Activated naive CD8-positive, alpha-beta T cell treated with anti-CD3 and anti-CD28 coated beads, Interleukin-2, amount 10 ng/mL, durations not matched to agents 7 days and 5 days (primary cell): ENCODE measurements at regions not wholly inside any gene's neighbourhood (a gene's known extent, or its start where the extent isn't known, plus 50 kb on each side); places are given as distances from the start of the nearest gene placed in this dataset.
"Not testable (repeated sequence)": the region's sequence is repeated elsewhere in the genome, so short reads cannot be mapped to it uniquely, and the experiment has no call there.

Experiments used
- ATAC-seq: fragments of 150-1000 bp; cut with Tn5 transposase; one replicate; pipeline ENCODE4 v1.10.0; 2021; ENCODE audit warnings: low read depth, moderate library complexity
- POLR2A ChIA-PET: fragments of 350-600 bp; sonication (Branson Sonifier 250); formaldehyde crosslinking; loops from one replicate; lab custom pipeline; 2021; ENCODE audit warnings: antibody characterized with exemption; lab: Charles Lee
- DNase-seq: peaks from one replicate; pipeline ENCODE4 v3.0.0; 2021
- H3K27ac Mint-ChIP-seq: one replicate; pipeline ENCODE4 v1.8.0; 2022; ENCODE audit warnings: mild to moderate bottlenecking, mixed read lengths
- H3K27me3 Mint-ChIP-seq: one replicate; pipeline ENCODE4 v1.8.0; 2022; ENCODE audit warnings: mild to moderate bottlenecking, moderate library complexity, mixed read lengths
- H3K36me3 Mint-ChIP-seq: one replicate; pipeline ENCODE4 v1.8.0; 2021; ENCODE audit warnings: mild to moderate bottlenecking, mixed read lengths
- H3K4me1 Mint-ChIP-seq: one replicate; pipeline ENCODE4 v1.8.0; 2021; ENCODE audit warnings: mixed read lengths
- H3K4me3 Mint-ChIP-seq: one replicate; pipeline ENCODE4 v1.8.0; 2022; ENCODE audit warnings: mild to moderate bottlenecking, moderate library complexity, mixed read lengths
- H3K9me3 Mint-ChIP-seq: one replicate; pipeline ENCODE4 v1.8.0; 2021; ENCODE audit warnings: mixed read lengths

GRCh38 chr3:184485906-184486305 is 75.7 kb upstream of the EPHB3 start:
- H3K4me3 Mint-ChIP-seq: no peak overlapping the region
- ATAC-seq: no peak
- H3K9me3 Mint-ChIP-seq: no peaks in the 10 kb centered on the region
- H3K4me1 Mint-ChIP-seq: no peaks in the 10 kb centered on the region
- DNase-seq: no peak
- no peak overlapping the region for H3K27ac Mint-ChIP-seq
- H3K27me3 Mint-ChIP-seq: peaks cover 37% of the 10 kb centered on the region
- POLR2A ChIA-PET: no interaction called here
- no peaks in the 10 kb centered on the region for H3K36me3 Mint-ChIP-seq

- no peaks in the 10 kb centered on the region for H3K9me3 Mint-ChIP-seq
- ATAC-seq: no peak
- no peak overlapping the region for H3K27ac Mint-ChIP-seq
These were observed 75.0 kb upstream of the EPHB3 start for GRCh38 chr3:184486614-184487013.

GRCh38 chr3:184488577-184488976 is 73.0 kb upstream of the EPHB3 start:
- POLR2A ChIA-PET: no interaction called here
- DNase-seq (no peak), ATAC-seq (no peak)
- Mint-ChIP-seq H3K4me1 (peaks cover 6% of the 10 kb centered on the region), H3K4me3 (no peak overlapping the region), H3K9me3 (no peaks in the 10 kb centered on the region), H3K36me3 (no peaks in the 10 kb centered on the region), H3K27me3 (peaks cover 56% of the 10 kb centered on the region), H3K27ac (no peak overlapping the region)

More at GRCh38 chr3:184486614-184487013, 75.0 kb upstream of the EPHB3 start:
- H3K36me3 Mint-ChIP-seq: no peaks in the 10 kb centered on the region
- no peak for DNase-seq
- no peak overlapping the region for H3K4me3 Mint-ChIP-seq
- H3K27me3 Mint-ChIP-seq: peaks cover 40% of the 10 kb centered on the region
- H3K4me1 Mint-ChIP-seq: no peaks in the 10 kb centered on the region
- POLR2A ChIA-PET: no interaction called here

GRCh38 chr3:184489268-184489841 is 72.2 kb upstream of the EPHB3 start:
- H3K27ac Mint-ChIP-seq: no peak overlapping the region
- peaks cover 6% of the 10 kb centered on the region for H3K4me1 Mint-ChIP-seq
- H3K4me3 Mint-ChIP-seq: no peak overlapping the region
- H3K9me3 Mint-ChIP-seq: no peaks in the 10 kb centered on the region
- POLR2A ChIA-PET: no interaction called here
- DNase-seq (no peak), ATAC-seq (no peak)
- no peaks in the 10 kb centered on the region for H3K36me3 Mint-ChIP-seq
- H3K27me3 Mint-ChIP-seq: peaks cover 64% of the 10 kb centered on the region

- Mint-ChIP-seq H3K27ac (no peak overlapping the region), H3K36me3 (no peaks in the 10 kb centered on the region), H3K4me3 (no peak overlapping the region), H3K9me3 (no peaks in the 10 kb centered on the region), H3K27me3 (peaks cover 64% of the 10 kb centered on the region), H3K4me1 (peaks cover 6% of the 10 kb centered on the region)
- DNase-seq: no peak
- POLR2A ChIA-PET: no interaction called here
- no peak for ATAC-seq
These were observed 70.5 kb upstream of the EPHB3 start for GRCh38 chr3:184491011-184491576.

GRCh38 chr3:184491867-184492615 is 69.5 kb upstream of the EPHB3 start:
- Mint-ChIP-seq H3K27ac (no peak overlapping the region), H3K27me3 (peaks cover 67% of the 10 kb centered on the region), H3K4me1 (peaks cover 6% of the 10 kb centered on the region), H3K36me3 (no peaks in the 10 kb centered on the region), H3K4me3 (peak overlapping the region; percentile 58), H3K9me3 (no peaks in the 10 kb centered on the region)
- DNase-seq (no peak), ATAC-seq (peak; percentile 45)
- POLR2A ChIA-PET: no interaction called here

- POLR2A ChIA-PET: no interaction called here
- Mint-ChIP-seq H3K4me3 (no peak overlapping the region), H3K4me1 (peaks cover 6% of the 10 kb centered on the region), H3K9me3 (no peaks in the 10 kb centered on the region), H3K27me3 (peaks cover 37% of the 10 kb centered on the region), H3K36me3 (no peaks in the 10 kb centered on the region), H3K27ac (no peak overlapping the region)
- DNase-seq (no peak), ATAC-seq (no peak)
These were observed 64.7 kb upstream of the EPHB3 start for GRCh38 chr3:184496933-184497332.

- ATAC-seq: no peak
- H3K27ac Mint-ChIP-seq: no peak overlapping the region
- H3K36me3 Mint-ChIP-seq: no peaks in the 10 kb centered on the region
- DNase-seq: no peak
- H3K4me1 Mint-ChIP-seq: no peaks in the 10 kb centered on the region
- POLR2A ChIA-PET: no interaction called here
- peaks cover 28% of the 10 kb centered on the region for H3K27me3 Mint-ChIP-seq
- no peak overlapping the region for H3K4me3 Mint-ChIP-seq
- no peaks in the 10 kb centered on the region for H3K9me3 Mint-ChIP-seq
These were observed 63.8 kb upstream of the EPHB3 start for GRCh38 chr3:184497804-184498203.

- peaks cover 18% of the 10 kb centered on the region for H3K27me3 Mint-ChIP-seq
- no peak for DNase-seq
- no peaks in the 10 kb centered on the region for H3K9me3 Mint-ChIP-seq
- POLR2A ChIA-PET: no interaction called here
- no peak overlapping the region for H3K4me3 Mint-ChIP-seq
- H3K4me1 Mint-ChIP-seq: no peaks in the 10 kb centered on the region
- no peaks in the 10 kb centered on the region for H3K36me3 Mint-ChIP-seq
- ATAC-seq: no peak
- no peak overlapping the region for H3K27ac Mint-ChIP-seq
These were observed 62.5 kb upstream of the EPHB3 start for GRCh38 chr3:184498986-184499606.

- H3K27ac Mint-ChIP-seq: no peak overlapping the region
- POLR2A ChIA-PET: no interaction called here
- no peaks in the 10 kb centered on the region for H3K36me3 Mint-ChIP-seq
- H3K4me1 Mint-ChIP-seq: no peaks in the 10 kb centered on the region
- no peak for ATAC-seq
- DNase-seq: no peak
- peaks cover 17% of the 10 kb centered on the region for H3K27me3 Mint-ChIP-seq
- no peaks in the 10 kb centered on the region for H3K9me3 Mint-ChIP-seq
- H3K4me3 Mint-ChIP-seq: no peak overlapping the region
These were observed 61.2 kb upstream of the EPHB3 start for GRCh38 chr3:184500344-184500923.

GRCh38 chr3:184502123-184502667 is 59.4 kb upstream of the EPHB3 start:
- DNase-seq: no peak
- Mint-ChIP-seq H3K27me3 (peaks cover 17% of the 10 kb centered on the region), H3K36me3 (no peaks in the 10 kb centered on the region), H3K4me1 (no peaks in the 10 kb centered on the region), H3K9me3 (no peaks in the 10 kb centered on the region), H3K4me3 (no peak overlapping the region), H3K27ac (no peak overlapping the region)
- ATAC-seq: no peak
- POLR2A ChIA-PET: no interaction called here

- H3K27me3 Mint-ChIP-seq: peaks cover 17% of the 10 kb centered on the region
- H3K36me3 Mint-ChIP-seq, H3K4me3 Mint-ChIP-seq, H3K9me3 Mint-ChIP-seq, POLR2A ChIA-PET, H3K4me1 Mint-ChIP-seq, DNase-seq, ATAC-seq, H3K27ac Mint-ChIP-seq: not testable (repeated sequence)
These were observed 58.7 kb upstream of the EPHB3 start for GRCh38 chr3:184502841-184503240.

- Mint-ChIP-seq H3K9me3 (no peaks in the 10 kb centered on the region), H3K4me3 (no peak overlapping the region), H3K4me1 (no peaks in the 10 kb centered on the region), H3K36me3 (no peaks in the 10 kb centered on the region), H3K27me3 (peaks cover 17% of the 10 kb centered on the region), H3K27ac (no peak overlapping the region)
- no peak for DNase-seq
- POLR2A ChIA-PET: no interaction called here
- no peak for ATAC-seq
These were observed 57.9 kb upstream of the EPHB3 start for GRCh38 chr3:184503647-184504046.
